Dedifferentiated amniotic fluid mesenchymal stem cell (primary cell): ENCODE measurements at regions not wholly inside any gene's neighbourhood (a gene's known extent, or its start where the extent isn't known, plus 50 kb on each side); places are given as distances from the start of the nearest gene placed in this dataset.

Experiments
- DNase-seq: peaks from one replicate; pipeline ENCODE4 v3.0.0-alpha.2; 2016; ENCODE audit errors: extremely low spot score

GRCh38 chr3:107428051-107428858 is 51.0 kb downstream of the CCDC54 start:
- DNase-seq = no peak

- peak; percentile 90 for DNase-seq
Observed at GRCh38 chr3:107429320-107430181, 52.3 kb downstream of the CCDC54 start.

- DNase-seq = no peak
Observed at GRCh38 chr3:107430214-107430995, 53.2 kb downstream of the CCDC54 start.

DNA sequence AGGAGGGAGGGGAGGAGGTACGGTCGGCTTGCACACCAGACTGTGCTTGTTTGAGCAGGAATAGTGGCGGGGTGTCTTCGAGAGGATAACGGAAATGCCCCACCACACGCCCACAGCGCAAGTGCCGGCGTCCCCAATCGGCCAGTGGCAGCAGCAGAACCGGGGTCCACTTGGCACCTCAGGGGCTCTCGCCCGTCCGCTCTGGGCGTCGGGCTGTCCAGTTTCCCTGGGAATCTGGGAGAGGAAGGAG is 53.7 kb downstream of the CCDC54 start:
- DNase-seq = no peak

DNA sequence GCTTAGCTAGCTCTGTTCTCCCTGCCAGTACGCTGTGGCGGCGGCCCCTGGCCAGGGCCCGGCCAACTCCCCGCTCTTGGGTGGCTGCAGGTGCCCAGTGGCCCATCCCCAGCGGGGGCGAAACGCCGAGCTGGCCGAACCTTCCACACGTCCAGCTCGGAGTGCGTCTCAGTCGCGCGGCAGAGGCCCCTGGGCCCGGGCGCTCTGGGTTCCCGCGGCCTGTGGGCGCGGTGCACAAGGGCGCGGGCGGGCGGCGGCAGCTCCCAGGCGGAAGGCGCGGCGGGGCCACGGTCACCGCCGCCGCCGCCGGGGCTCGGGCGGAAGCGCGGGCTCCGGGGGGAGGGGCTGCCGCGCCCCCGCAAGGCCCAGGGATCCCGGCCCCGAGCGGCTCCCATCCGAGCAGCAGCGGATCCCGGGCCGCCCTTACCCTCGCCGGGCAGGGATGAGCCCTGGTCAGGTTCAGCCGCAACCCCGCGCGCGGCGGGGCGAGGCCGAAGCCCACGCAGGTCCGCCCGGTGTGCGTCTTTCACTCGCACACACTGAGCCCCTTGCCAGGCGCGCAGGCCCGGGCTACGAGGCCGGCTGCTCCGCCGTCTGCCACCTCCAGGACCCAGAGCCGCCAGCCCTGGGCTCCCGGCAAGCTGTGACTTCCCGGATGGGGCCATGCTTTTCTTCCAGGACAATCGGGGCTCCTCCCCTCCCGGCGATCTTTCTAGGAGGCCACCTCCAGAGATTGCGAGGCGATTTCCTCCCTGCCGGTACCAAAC is 54.2 kb downstream of the CCDC54 start:
- DNase-seq = peak; percentile 54

DNA sequence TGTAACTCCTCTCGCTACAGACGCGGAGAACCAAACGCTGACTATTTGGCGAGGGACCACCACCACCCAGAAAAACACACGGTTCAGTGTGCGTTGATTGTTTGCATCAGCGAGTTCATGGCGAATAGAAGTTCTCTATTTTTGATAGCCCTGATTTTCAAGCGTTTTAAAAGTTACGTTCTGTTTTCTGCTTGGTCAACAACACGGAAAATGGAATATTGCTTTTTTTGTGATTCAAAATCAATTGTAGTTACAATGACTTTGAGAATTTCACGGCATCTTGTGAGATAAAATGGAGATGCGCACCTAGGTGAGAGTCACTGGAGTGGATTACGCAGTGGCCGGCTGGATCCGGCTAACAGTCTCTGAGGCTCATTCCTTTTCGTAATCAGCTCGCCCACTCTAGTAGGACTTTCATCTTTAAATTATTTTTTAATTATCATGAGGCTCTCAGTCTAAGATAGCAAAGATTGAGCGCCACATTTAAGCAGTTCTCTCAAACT is 54.8 kb downstream of the CCDC54 start:
- DNase-seq = no peak

DNA sequence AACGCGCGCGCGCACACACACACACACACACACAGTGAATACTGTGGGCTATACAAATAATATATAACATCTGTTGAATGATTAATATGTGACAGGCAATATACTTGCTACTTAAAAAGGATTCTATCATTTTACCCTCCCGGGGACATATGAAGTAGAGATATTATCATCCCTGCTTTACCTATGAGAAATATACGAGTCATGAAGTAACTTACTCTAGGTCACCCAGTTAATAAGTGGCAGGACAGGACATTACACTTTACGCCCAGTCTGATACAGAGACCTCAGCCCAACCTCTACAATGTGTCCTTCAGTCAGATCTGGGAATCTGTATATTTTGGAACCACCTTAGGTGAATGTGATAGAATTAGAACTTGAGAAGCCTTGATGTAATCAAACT is 55.4 kb downstream of the CCDC54 start:
- DNase-seq = no peak

DNA sequence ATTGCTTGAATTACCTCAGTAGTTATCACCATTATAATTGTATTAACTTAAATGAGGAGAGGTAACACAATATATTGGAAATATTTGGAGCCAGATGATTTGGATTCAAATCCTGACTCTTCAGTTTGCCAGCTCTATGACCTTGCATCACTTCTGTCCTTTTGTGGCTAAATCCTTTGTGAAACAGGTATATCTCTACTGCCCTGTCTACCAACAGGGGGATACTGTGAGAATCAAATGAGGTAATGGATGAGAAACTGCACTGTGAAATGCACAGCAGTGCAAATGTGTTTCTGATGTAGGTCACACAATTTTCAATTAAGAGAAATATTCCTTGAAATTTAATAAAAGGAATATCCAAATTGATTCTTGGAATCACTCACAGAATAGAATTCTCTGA is 58.8 kb downstream of the CCDC54 start:
- no peak for DNase-seq

- no peak for DNase-seq
Observed at GRCh38 chr3:107438671-107439070, 61.4 kb downstream of the CCDC54 start.

DNA sequence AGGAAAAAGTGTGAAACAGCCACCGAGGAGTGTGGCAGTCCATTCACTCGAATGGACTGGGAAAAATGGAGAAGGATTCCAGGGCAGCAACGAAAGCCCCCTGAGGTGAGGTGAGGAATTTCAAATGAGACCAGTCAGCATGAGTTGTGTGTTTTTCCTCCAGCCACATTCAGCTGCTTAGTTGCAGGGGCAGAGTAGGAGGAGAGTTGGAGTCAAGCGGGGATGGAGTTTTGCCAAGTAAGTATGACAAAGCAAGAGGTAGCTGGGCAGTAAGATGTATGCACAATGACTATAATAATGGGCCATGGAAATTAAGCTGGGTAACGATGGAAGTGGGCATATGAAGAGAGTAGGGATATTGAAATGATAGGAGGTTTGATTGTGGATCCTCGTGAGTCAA is 64.4 kb downstream of the CCDC54 start:
- no peak for DNase-seq

GRCh38 chr3:107443461-107443860 is 66.2 kb downstream of the CCDC54 start:
- DNase-seq = no peak

GRCh38 chr3:107446706-107447105 is 69.5 kb downstream of the CCDC54 start:
- DNase-seq = no peak

- no peak for DNase-seq
Observed at GRCh38 chr3:107450254-107450893, 72.4 kb upstream of the BBX start.

- DNase-seq = no peak
Observed at GRCh38 chr3:107452436-107452835, 70.3 kb upstream of the BBX start.

GRCh38 chr3:107453504-107453903 is 69.3 kb upstream of the BBX start:
- DNase-seq = no peak

- no peak for DNase-seq
Observed at GRCh38 chr3:107455621-107456020, 67.1 kb upstream of the BBX start.

GRCh38 chr3:107456501-107456900 is 66.3 kb upstream of the BBX start:
- no peak for DNase-seq

- DNase-seq = no peak
Observed at GRCh38 chr3:107458871-107459270, 63.9 kb upstream of the BBX start.

- DNase-seq = no peak
Observed at GRCh38 chr3:107461721-107462120, 61.0 kb upstream of the BBX start.

GRCh38 chr3:107464037-107464436 is 58.7 kb upstream of the BBX start:
- no peak for DNase-seq

DNA sequence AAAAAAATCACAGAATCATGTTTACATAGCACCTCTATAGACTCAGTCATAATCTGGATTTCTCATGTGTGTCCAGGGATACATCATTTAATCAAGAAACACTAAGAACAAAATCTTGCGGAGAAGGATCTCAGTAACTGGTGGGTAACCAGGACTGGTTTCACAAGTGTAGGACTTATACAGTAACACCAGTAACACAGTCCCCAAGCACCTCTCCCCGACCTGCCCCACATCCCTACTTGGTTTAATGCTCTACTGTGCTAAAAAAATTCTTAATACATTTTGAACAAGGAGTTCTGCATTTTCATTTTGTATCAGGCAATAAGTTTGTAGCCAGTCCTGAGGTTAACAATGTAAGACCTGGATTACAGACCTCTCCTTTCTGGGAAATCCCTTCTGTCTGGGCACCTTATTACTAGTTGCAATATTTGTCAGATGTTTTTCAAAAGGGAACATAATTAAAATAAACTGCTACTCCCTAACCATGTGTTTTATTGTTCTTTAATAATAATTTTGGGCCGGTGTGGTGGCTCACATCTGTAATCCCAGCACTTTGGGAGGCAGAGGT is 57.6 kb upstream of the BBX start:
- no peak for DNase-seq
